Activated CD8-positive, alpha-beta memory T cell treated with anti-CD3 and anti-CD28 coated beads for 48 hours (primary cell): ENCODE measurements at regions not wholly inside any gene's neighbourhood (a gene's known extent, or its start where the extent isn't known, plus 50 kb on each side); places are given as distances from the start of the nearest gene placed in this dataset.
"Not testable (repeated sequence)": the region's sequence is repeated elsewhere in the genome, so short reads cannot be mapped to it uniquely, and the experiment has no call there.

Experiments used
- DNase-seq, 3 experiments: peaks; one replicate each; pipeline ENCODE4 v3.0.0-alpha.2; 2020; ENCODE audit warnings: low read depth in 2 of 3, low spot score in 2 of 3

DNA sequence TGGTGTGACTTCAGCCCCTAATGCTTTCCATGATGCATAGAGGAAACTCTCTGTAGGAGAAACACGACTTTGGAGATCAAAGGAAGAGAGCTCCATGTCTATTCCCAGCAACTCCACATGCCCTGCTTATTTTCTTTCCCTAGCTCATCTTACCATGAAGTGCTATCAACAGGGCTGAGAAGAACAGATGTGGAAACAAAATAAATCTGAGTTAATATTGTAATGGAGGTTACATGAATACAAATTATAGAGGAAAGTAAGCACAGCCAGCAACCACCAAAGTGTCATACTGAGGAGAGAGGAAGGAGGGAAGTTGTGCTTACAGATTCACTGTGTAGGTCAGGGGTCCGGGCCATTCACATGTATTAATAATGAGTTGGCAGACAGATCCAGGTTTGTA is 157.5 kb downstream of the RFPL4B start:
- no peak for DNase-seq

DNA sequence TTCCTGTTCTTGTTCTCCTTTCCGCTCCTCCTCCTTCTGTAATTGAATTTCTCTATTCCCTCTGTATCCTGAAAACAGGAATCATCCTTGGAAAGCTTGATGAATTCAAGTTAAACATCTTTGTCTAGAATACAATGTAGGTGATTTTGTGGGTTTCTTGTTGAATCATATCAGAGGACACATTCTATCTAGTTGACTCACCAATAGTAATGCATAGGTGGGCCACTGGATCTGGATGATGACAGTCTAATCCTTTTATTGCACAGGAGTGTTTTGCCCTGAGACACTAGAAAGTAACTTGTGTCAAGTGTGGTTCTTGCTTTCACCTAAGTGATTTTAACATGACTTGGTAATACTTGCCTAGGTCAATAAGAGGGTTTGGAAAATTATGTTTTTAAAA is 164.3 kb downstream of the RFPL4B start:
- no peak for DNase-seq

DNA sequence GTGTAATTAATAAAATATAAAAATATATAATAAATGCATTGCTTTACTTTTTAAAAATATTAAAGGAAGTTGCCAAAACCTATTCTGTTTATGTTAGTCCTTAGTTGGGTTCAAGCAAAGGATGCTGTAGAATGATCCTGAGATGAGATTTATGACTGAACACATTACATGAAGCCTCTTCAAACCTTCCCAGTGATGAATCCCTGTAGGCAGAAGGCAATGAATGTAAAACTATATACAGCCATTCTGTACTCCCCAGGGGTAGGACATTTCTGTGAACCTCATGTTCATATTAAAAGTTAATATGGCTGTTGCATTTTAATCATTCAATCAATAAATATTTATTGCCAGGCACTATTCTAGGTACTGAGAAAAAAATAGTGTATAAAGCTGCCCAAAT is 166.0 kb downstream of the RFPL4B start:
- no peak for DNase-seq

DNA sequence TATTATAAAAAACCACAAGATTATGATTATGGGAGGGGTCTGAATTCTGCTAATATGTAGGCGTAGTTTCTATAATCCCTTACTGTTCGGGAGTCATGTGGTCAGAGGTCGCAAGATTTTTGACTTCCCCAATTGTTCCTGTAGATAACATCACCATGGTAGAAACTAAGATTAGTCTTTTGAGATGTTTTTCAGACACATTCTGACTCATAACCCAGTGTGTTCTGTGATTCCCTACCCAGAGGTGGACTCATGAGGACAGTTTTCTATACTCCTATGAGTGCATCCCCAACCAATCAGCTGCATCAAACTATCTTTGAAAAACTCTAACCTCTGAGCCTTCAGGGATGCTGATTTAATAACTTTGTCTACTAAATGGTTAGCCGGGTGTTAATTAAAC is 175.5 kb downstream of the RFPL4B start:
- no peak for DNase-seq

DNA sequence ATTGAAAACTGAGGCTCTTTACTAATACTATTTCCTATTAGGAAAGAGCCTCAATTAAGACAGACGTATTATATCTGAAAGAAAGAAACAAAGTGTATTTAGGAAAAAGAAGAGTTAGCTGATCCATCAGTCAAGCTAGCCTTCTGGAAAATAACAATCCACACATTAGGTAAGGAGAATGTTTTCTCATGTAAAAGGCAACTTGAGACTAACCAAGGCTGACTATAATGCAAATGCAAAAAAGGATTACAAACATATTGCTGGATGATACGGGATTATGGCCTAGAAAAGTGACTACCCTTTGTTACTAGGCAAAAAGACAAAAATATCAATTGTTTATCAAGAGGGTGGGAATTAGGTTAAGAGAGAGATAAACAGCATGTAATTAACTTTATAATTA is 176.9 kb downstream of the RFPL4B start:
- DNase-seq: no peak

DNA sequence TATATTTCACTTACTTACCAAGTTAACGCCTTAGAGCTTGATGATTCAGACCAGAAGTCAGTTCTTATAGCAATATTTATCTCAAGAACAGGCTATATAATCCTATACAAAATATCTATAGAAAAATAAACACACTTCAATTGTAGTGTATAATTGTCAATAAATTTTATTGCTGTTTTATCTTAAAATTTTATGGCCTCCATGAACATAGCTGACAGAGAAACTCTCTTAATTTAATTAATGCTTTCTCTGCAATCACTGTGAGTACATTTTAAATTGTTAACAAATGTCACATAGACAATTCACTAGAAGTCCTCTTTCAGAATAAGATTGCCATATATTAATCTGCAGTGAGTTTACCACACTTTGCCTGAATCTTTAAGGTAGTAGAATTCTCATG is 178.6 kb downstream of the RFPL4B start:
- DNase-seq: no peak

DNA sequence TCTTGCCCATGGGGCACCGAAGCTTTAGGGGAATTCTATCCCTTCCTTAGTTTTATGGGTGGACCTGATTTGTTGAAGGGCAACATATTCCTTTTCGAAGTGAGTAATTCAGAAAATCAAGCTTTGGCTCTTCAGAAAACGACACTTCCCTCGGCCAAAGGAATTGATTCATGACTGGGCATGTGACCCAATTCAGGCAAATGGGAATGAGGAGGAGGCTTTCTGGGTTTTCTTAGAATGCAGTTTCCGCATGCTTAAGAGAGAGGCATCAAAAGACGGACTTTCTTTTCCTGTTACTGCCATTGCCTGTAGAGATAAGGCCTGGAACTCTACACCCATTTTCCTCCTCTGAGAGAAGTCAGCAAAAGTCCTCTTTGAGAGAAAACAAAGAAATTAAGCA is 179.5 kb downstream of the RFPL4B start:
- DNase-seq: no peak

DNA sequence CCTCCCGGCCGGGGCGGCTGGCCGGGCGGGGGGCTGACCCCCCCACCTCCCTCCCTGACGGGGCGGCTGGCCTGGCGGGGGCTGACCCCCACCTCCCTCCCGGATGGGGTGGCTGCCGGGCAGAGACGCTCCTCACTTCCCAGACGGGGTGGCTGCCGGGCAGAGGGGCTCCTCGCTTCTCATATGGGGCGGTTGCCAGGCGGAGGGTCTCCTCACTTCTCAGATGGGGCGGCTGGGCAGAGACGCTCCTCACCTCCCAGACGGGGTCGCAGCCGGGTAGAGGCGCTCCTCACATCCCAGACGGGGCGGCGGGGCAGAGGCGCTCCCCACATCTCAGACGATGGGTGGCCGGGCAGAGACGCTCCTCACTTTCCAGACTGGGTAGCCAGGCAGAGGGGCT is 181.2 kb downstream of the RFPL4B start:
- not testable (repeated sequence) for DNase-seq

DNA sequence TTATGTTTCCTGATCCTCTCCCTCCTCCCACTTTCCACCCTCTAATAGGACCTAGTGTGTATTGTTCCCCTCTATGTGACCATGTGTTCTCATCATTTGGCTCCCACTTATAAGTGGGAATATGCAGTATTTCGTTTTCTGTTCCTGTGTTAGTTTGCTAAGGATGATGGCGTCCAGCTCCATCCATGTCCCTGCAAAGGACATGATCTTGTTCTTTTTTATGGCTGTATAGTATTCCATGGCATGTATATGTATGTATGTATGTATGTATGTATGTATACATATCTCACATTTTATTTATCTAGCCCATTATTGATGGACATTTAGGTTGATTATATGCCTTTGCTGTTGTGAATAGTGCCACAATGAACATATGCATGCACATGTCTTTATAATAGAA is 188.7 kb downstream of the RFPL4B start:
- no peak for DNase-seq

DNA sequence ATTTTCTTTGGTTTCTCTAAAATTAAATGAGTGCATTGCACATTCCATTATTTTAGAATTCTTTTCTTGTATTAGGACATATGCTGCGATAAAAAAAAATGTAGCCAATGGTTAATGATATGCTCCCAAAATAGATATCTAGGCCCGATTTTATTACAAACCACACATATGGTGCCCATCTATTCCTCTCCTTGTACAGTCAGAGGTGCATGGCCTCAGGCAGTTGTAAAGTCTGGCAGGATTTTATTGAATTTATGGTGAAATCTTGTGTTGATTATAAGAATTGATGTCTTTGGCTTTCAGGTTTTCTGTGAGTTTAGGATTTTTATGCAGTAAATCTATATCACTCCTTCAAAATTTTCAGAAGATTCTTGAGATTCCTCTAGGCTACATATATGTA is 192.2 kb downstream of the RFPL4B start:
- no peak for DNase-seq

DNA sequence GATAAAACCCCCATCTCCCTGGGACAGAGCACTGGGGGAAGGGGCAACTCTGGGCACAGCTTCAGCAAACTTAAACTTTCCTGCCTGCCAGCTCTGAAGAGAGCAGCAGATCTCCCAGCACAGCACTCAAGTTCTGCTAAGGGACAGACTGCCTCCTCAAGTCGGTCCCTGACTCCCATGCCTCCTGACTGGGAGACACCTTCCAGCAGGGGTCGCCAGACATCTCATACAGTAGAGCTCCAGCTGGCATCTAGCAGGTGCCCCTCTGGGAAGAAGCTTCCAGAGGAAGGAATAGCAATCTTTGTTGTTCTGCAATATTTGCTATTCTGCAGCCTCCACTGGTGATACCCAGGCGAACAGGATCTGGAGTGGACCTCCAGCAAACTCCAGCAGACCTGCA is 194.7 kb downstream of the RFPL4B start:
- not testable (repeated sequence) for DNase-seq

DNA sequence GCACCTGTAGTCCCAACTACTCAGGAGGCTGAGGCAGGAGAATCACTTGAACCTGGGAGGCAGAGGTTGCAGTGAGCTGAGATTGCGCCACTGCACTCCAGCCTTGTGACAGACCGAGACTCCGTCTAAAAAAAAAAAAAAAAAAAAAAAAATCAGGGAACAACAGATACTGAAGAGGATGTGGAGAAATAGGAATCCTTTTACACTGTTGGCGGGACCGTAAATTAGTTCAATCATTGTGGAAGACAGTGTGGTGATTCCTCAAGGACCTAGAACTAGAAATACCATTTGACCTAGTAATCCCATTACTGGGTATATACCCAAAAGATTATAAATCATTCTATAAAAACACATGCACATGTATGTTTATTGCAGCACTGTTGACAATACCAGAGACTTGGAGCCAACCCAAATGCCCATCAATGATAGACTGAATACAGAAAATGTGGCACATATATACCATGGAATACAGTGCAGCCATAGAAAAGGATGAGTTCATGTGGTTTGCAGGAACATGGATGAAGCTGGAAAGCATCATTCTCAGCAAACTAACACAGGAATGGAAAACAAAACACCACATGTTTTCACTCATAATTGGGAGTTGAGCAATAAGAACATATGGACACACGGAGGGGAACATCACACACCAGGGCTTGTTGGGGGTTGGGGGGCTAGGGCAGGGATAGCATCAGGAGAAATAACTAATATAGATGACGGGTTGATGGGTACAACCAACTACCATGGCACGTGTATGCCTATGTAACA is 200.4 kb downstream of the RFPL4B start:
- not testable (repeated sequence) for DNase-seq

DNA sequence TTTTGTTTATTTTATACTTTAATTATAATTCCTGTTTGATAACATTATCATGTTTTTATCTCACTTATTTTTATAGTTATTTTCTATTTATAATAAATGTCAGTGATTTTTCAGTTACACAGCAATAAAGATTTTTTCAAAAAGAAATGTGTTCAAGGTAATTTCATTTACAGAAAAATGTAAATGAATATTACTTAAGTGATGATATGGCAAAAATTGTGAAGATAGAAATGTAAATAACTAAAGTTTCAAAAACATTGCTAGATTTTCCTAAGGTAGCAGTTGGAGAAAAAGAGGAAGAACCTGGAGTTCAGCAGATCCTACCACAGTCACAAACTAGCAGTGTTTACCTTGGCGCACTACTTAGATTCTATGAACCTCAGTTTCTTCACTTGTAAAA is 202.6 kb downstream of the RFPL4B start:
- no peak for DNase-seq

DNA sequence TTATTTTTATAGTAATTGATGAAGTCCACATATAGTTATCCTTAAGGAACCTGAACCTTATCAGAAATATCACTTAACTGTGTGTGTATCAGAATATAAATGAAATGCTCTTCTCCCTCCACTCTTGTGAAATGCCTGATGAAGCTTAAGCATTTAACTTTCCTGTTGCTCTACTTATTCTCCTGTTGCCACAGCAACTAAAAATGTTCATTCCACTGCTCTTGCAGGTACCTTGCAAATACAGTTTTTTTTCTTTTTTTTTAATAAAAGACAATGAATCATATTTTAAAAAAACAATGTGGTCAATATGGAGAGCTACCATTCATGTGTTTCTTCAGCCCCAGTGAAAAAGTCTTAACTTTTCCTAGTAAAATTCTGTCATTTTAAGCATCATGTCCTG is 210.3 kb downstream of the RFPL4B start:
- DNase-seq: no peak

DNA sequence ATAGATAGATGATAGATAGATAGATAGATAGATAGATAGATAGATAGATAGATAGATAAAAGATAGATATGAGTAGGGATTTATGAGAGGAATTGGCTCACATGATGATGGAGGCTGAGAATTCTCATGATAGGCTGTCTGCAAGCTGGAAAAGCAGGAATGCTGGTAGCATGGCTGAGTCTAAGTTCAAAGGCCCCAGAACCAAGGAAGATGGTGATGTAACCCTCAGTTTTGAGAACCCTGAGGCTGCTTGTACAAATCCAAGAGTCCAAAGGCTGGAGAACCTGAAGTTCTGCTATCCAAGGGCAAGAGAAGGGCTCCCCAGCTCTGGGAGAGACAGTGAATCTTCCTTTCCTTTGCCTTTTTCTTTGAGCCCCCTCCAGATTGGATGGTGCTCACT is 210.8 kb downstream of the RFPL4B start:
- no peak for DNase-seq

DNA sequence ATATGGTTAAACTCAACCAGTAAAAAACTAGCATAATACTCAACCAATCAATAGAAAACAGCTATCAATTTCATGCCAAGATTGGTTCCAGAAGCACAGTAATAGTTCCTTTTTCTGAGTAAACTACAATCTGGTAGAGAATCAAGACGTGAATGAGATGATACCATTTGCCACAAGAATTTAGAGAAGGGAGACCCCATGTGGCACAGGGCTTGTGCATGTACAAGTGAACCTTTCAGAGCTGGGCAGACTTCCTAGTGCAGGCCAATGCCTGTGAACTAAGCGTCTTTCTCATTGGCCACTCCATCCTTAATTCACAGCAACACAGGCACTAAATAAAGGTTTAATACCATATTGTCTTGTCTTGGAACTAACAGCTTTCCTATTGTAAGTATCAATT is 213.5 kb downstream of the RFPL4B start:
- DNase-seq: no peak

DNA sequence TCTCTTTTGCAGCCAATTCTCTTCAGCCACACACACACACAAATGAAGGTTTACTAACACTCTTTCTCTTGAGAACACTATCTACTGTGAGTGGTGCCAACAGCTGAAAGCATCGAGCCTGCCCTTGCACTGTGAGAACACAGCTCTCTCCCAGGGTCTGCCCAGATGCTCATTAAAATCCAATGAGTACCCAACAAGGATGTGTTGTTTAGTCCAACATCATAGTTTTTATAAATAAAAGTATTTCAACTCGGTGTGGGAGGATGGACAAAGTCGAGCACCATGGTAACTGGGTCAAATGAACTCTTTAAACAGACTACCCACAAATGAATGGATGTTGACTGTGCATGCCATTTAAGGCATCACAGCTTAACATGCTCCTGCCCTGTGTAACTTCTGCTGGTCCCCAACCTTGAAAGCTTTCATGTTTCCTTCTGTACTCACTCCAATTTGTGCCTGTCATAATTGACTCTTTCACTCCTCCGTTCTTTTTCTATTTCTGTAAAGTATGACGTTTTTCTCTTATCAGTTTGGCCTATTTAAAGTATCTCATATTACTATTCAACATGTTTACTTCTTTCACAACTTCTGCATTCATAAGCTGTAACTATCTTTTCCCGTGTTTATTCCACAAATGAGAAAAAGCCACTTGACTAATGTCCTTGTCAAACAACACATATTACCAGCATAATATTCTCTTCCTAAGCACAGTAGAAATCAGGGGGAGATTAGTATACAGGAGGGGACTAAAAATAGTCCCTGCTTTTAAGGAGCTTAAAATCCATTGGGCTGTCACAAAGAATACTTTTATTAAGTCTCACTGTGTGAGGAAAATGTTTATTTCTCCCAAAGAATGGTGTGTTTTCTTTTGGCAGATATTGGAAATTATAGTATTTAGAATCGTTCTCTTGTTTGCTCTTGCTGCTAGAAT is 215.4 kb downstream of the RFPL4B start:
- no peak for DNase-seq

DNA sequence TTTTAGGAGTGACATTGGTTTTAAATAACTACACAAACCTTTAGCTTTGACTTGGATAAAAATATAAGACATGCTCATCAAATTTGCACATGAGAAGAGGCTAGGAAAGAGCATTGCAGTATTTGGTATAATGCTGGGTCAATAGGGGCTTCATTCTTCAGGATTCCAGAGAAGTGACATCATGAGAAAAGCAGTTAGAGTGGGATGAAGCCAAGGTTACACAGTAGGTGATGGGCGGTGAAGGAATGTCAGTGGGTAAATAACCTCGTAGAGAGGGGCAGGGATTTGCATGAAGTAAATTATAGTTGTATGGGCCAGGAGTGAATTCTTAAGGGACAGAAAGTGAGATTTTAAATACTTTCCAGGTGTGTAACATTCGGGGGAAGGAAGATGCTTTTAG is 216.2 kb downstream of the RFPL4B start:
- DNase-seq: no peak

DNA sequence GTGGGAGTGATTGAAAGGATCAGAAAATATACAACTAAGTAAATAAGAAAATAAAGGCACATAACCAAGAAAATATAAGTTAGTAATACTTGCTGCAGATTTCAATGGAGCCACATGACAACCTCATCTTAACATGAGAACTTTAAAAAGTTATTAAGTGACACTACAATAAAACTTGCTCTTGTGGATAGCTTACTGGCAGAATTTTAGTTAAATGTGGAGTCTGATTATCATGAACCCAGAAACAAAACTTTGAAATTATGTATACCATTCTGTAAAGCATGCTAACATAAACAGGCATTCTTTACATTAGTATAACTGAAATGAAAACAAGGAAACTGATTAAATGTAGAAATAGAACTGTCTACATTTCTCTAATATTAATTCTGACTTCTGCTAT is 220.9 kb downstream of the RFPL4B start:
- DNase-seq: no peak

DNA sequence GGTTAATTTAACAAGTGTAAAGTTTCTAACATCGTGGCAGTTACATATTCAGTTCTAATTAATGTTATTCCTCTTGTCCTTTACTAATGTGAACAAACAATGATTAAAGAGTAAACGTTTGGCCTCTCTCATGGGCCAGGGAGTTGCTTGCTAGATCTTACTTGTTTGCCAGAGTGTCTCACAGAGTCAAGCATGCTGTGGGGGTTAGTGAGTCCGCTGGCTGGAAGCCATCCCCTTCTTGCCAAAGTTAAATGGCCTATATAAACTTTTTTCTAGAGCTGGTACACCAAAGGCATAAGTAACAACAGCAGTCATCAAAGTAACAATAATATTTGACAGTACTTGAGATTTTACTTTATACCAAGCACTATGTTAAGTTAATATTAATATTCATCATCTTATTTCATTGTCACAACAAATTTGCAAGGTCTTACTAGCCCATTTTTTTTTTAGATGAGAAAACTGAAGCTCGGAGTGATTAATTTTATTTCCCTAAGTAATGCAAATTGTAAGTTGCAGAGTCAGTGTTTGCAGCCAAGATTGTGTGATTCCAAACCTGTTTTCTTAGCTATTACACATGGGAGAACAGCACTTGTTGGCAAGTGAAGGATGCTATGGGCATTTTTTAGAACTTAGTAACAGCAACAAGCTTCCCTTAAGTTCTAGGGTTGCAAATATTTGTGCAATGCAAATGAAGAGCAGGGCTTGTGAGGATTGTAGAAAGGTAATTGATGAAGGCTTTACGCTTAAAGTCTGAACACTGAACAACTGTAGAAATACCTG is 224.5 kb downstream of the RFPL4B start:
- no peak for DNase-seq

DNA sequence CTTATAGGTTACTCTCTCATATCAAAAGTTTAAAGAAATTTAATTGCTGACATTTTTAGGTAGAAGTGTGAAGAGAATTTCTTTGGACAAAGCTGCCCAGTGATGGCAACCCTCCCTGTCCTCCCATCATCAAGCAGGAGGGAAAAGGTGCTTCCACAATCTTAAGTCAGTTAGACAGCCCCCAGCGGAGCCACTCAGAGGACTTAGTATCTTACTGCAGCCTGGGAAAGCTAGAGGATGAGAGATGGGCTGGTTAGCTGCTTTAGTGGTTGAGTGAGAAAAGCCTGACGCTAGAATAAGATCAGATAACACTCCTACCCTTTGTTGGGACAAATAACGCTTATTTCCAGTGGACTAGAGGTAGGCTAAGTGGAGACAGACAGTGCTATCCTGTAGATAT is 227.1 kb downstream of the RFPL4B start:
- no peak for DNase-seq
